ENCODE measurements at regions not wholly inside any gene's neighbourhood (a gene's known extent, or its start where the extent isn't known, plus 50 kb on each side); places are given as distances from the start of the nearest gene placed in this dataset.

DNA sequence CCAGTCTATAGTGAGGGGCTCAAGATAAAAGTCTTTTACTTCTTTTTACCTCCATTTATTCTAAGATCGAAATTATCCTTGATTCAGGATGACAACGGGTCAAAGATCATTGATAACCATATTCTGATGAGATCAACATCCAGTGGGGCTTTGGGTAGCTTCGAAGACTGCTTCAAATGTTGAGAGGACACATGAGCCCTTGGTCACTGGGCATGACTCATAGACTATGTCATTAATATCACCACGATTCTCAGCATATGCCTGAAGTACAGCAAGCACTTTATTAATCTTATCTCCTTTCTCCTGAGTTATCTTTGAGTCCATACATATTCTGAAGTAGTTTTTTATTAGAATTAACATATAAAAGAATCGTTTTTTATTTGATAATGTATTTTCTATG lies 117.1 kb upstream of the DAB2 start:
- no peaks in the 10 kb centered on the region for H3K4me1 ChIP-seq (ENCODE audit: insufficient read depth, low read length, poor library complexity, severe bottlenecking)
- TF ChIP-seq, protein P1, sequence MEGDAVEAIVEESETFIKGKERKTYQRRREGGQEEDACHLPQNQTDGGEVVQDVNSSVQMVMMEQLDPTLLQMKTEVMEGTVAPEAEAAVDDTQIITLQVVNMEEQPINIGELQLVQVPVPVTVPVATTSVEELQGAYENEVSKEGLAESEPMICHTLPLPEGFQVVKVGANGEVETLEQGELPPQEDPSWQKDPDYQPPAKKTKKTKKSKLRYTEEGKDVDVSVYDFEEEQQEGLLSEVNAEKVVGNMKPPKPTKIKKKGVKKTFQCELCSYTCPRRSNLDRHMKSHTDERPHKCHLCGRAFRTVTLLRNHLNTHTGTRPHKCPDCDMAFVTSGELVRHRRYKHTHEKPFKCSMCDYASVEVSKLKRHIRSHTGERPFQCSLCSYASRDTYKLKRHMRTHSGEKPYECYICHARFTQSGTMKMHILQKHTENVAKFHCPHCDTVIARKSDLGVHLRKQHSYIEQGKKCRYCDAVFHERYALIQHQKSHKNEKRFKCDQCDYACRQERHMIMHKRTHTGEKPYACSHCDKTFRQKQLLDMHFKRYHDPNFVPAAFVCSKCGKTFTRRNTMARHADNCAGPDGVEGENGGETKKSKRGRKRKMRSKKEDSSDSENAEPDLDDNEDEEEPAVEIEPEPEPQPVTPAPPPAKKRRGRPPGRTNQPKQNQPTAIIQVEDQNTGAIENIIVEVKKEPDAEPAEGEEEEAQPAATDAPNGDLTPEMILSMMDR (conservative IDR thresholded peaks at IDR 0.05; ENCODE audit: low read length), result no peak
- no peak for TF ChIP-seq EZH2phosphoT487 (IDR thresholded peaks at IDR 0.05; ENCODE audit: borderline replicate concordance)
- no peaks in the 10 kb centered on the region for H3K9me3 ChIP-seq (ENCODE audit: insufficient read depth, low read depth, low read length)
- H3K27me3 ChIP-seq (ENCODE audit: insufficient read depth, low read length, poor library complexity, severe bottlenecking), result no peaks in the 10 kb centered on the region
- no peaks in the 10 kb centered on the region for H3F3A ChIP-seq (ENCODE audit: low read depth)
- H3K9me2 ChIP-seq (replicated peaks; ENCODE audit: low read depth, low read length), result no peaks in the 10 kb centered on the region
- H3K36me3 ChIP-seq (ENCODE audit: insufficient read depth, low read length), result no peaks in the 10 kb centered on the region
- no peak overlapping the region for H3K4me2 ChIP-seq (ENCODE audit: low read depth, low read length, poor library complexity, severe bottlenecking)
- H3K9ac ChIP-seq (ENCODE audit: low read depth, low read length, poor library complexity, severe bottlenecking), result no peak overlapping the region
- H3K79me2 ChIP-seq (ENCODE audit: insufficient read depth, low read length), result no peaks in the 10 kb centered on the region
- H3K4me3 ChIP-seq (ENCODE audit: low read length, poor library complexity, severe bottlenecking), result no peak overlapping the region
- no peak overlapping the region for H2AFZ ChIP-seq (ENCODE audit: low read length)
- no peaks in the 10 kb centered on the region for H4K20me1 ChIP-seq (ENCODE audit: insufficient read depth, low read length, poor library complexity, severe bottlenecking)

DNA sequence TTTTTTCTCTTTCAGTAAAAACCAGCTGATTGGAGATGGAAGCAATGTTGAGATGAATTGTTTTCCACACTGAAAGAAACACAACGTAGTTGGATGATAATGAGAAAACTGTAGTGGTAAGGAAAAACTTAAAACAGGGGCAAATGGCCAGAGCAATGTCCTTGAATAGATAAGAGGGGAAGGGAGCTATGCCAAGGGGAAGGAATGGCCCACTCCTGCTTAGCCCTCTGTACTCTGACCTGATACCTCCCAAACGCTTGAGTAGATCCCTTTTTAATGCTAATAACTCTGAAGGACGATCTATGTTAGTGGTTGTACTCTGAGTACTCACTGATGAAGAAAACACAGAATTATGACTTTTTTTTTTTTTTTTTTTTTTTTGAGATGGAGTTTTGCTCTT lies 114.7 kb upstream of the DAB2 start:
- Histone ChIP-seq H3K4me1 (ENCODE audit: insufficient read depth, low read length, poor library complexity, severe bottlenecking) (no peaks in the 10 kb centered on the region), H3K27me3 (ENCODE audit: insufficient read depth, low read length, poor library complexity, severe bottlenecking) (no peaks in the 10 kb centered on the region), H3K4me3 (ENCODE audit: low read length, poor library complexity, severe bottlenecking) (no peak overlapping the region), H3K79me2 (ENCODE audit: insufficient read depth, low read length) (no peaks in the 10 kb centered on the region), H4K20me1 (ENCODE audit: insufficient read depth, low read length, poor library complexity, severe bottlenecking) (no peaks in the 10 kb centered on the region), H2AFZ (ENCODE audit: low read length) (no peak overlapping the region), H3K36me3 (ENCODE audit: insufficient read depth, low read length) (no peaks in the 10 kb centered on the region), H3K9ac (ENCODE audit: low read depth, low read length, poor library complexity, severe bottlenecking) (no peak overlapping the region), H3F3A (ENCODE audit: low read depth) (no peaks in the 10 kb centered on the region), H3K4me2 (ENCODE audit: low read depth, low read length, poor library complexity, severe bottlenecking) (no peak overlapping the region), H3K9me2 (replicated peaks; ENCODE audit: low read depth, low read length) (no peaks in the 10 kb centered on the region), H3K9me3 (ENCODE audit: insufficient read depth, low read depth, low read length) (no peaks in the 10 kb centered on the region)
- TF ChIP-seq, protein P1 (conservative IDR thresholded peaks at IDR 0.05; ENCODE audit: low read length), result no peak
- TF ChIP-seq EZH2phosphoT487 (IDR thresholded peaks at IDR 0.05; ENCODE audit: borderline replicate concordance), result no peak

DNA sequence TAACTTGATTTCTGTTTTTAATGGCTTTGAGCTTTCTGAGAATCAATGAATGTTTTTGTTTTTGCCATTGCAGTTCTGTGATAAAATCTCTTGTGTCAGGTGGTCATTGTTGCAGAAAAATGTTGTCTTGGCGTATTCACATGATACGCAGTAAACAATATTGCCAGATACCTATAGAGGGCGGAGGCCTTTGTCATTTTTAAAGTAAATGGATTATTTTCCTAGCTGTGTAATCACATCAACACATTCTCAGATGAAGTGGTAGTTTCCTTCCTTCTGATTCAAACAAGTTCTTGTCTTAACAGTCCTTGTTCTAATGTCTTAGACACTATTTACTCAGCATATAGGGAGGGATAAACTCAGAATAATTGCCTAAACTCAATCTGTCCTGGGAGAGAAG lies 109.9 kb upstream of the DAB2 start:
- Histone ChIP-seq H3K9me3 (ENCODE audit: insufficient read depth, low read depth, low read length) (no peaks in the 10 kb centered on the region), H3K4me3 (ENCODE audit: low read length, poor library complexity, severe bottlenecking) (no peak overlapping the region), H3K4me2 (ENCODE audit: low read depth, low read length, poor library complexity, severe bottlenecking) (no peak overlapping the region), H2AFZ (ENCODE audit: low read length) (no peak overlapping the region), H4K20me1 (ENCODE audit: insufficient read depth, low read length, poor library complexity, severe bottlenecking) (no peaks in the 10 kb centered on the region), H3K36me3 (ENCODE audit: insufficient read depth, low read length) (no peaks in the 10 kb centered on the region), H3K9me2 (replicated peaks; ENCODE audit: low read depth, low read length) (no peaks in the 10 kb centered on the region), H3F3A (ENCODE audit: low read depth) (no peaks in the 10 kb centered on the region), H3K9ac (ENCODE audit: low read depth, low read length, poor library complexity, severe bottlenecking) (no peak overlapping the region), H3K4me1 (ENCODE audit: insufficient read depth, low read length, poor library complexity, severe bottlenecking) (no peaks in the 10 kb centered on the region), H3K27me3 (ENCODE audit: insufficient read depth, low read length, poor library complexity, severe bottlenecking) (no peaks in the 10 kb centered on the region), H3K79me2 (ENCODE audit: insufficient read depth, low read length) (no peaks in the 10 kb centered on the region)
- TF ChIP-seq, protein P1 (conservative IDR thresholded peaks at IDR 0.05; ENCODE audit: low read length), result no peak
- no peak for TF ChIP-seq EZH2phosphoT487 (IDR thresholded peaks at IDR 0.05; ENCODE audit: borderline replicate concordance)

Data from Loucy (cell line).